Endodermal cell (in vitro differentiated cells): ENCODE measurements at regions not wholly inside any gene's neighbourhood (a gene's known extent, or its start where the extent isn't known, plus 50 kb on each side); places are given as distances from the start of the nearest gene placed in this dataset.
"Not testable (repeated sequence)": the region's sequence is repeated elsewhere in the genome, so short reads cannot be mapped to it uniquely, and the experiment has no call there.

Source experiments
- DNase-seq: peaks from one replicate; pipeline ENCODE4 v3.0.0-alpha.2; 2017
- H3K27ac ChIP-seq: 2 replicates; pipeline ENCODE4 v1.5.1; 2013; ENCODE audit warnings: mild to moderate bottlenecking, low read depth, low read length, moderate library complexity
- H3K27me3 ChIP-seq: 2 replicates; pipeline ENCODE4 v1.6.1; 2013; ENCODE audit warnings: mild to moderate bottlenecking, low read length, moderate library complexity; ENCODE audit not compliant: insufficient read depth, control insufficient read depth, poor library complexity, severe bottlenecking
- H3K36me3 ChIP-seq: 2 replicates; pipeline ENCODE4 v1.7.0; 2013; ENCODE audit warnings: mild to moderate bottlenecking, low read length, moderate library complexity; ENCODE audit not compliant: control insufficient read depth, insufficient read depth
- H3K4me1 ChIP-seq: one replicate; pipeline ENCODE4 v1.7.0; 2013; ENCODE audit warnings: low read length; ENCODE audit not compliant: control insufficient read depth, insufficient read depth
- H3K4me3 ChIP-seq: 2 replicates; pipeline ENCODE4 v1.5.1; 2013; ENCODE audit warnings: mild to moderate bottlenecking, low read length, moderate library complexity
- H3K9ac ChIP-seq: 2 replicates; pipeline ENCODE4 v1.6.1; 2013; ENCODE audit warnings: mild to moderate bottlenecking, low read length, moderate library complexity; ENCODE audit not compliant: poor library complexity, severe bottlenecking; ENCODE audit errors: extremely low read depth
- H3K9me3 ChIP-seq: 2 replicates; pipeline ENCODE4 v1.6.1; 2013; ENCODE audit warnings: mild to moderate bottlenecking, low read length, moderate library complexity; ENCODE audit not compliant: control insufficient read depth
- H3K27ac Mint-ChIP-seq: 2 replicates; pipeline ENCODE4 v1.8.0; 2020; ENCODE audit warnings: mixed read lengths
- H3K27me3 Mint-ChIP-seq: 2 replicates; pipeline ENCODE4 v1.8.0; 2021; ENCODE audit warnings: mild to moderate bottlenecking, mixed read lengths; ENCODE audit not compliant: insufficient read depth
- H3K36me3 Mint-ChIP-seq: 2 replicates; pipeline ENCODE4 v1.8.0; 2020; ENCODE audit warnings: low read depth, mixed read lengths
- H3K4me1 Mint-ChIP-seq: 2 replicates; pipeline ENCODE4 v1.8.0; 2020; ENCODE audit warnings: mixed read lengths
- H3K4me3 Mint-ChIP-seq: 2 replicates; pipeline ENCODE4 v1.8.0; 2020; ENCODE audit warnings: mild to moderate bottlenecking, moderate library complexity, mixed read lengths
- H3K9me3 Mint-ChIP-seq: 2 replicates; pipeline ENCODE4 v1.8.0; 2020; ENCODE audit warnings: mild to moderate bottlenecking, mixed read lengths
- CTCF ChIP-seq: fragments of 200-600 bp; sonication (generic); conservative IDR thresholded peaks from 2 replicates; pipeline ENCODE4 v1.5.0; 2021; ENCODE audit warnings: antibody characterized with exemption, mild to moderate bottlenecking
- WGBS, 2 experiments: methylation state at CpG; one replicate each; pipeline versions ENCODE4 v1.1.5 to v1.1.7; 2013; ENCODE audit warnings: missing lambda C conversion rate in 2 of 2, mixed read lengths in 1 of 2; ENCODE audit not compliant: insufficient coverage in 1 of 2, insufficient read length in 1 of 2; 5-methylcytosine and 5-hydroxymethylcytosine counted together

- Histone ChIP-seq H3K4me1 (no peaks in the 10 kb centered on the region), H3K27ac (no peak overlapping the region), H3K9me3 (no peaks in the 10 kb centered on the region), H3K4me3 (no peak overlapping the region), H3K27me3 (no peaks in the 10 kb centered on the region), H3K9ac (no peak overlapping the region), H3K36me3 (no peaks in the 10 kb centered on the region)
- 91 to 94% methylated on average over 2 of the region's 2 CpGs for WGBS, 2 experiments
- no peak for DNase-seq
- H3K36me3 Mint-ChIP-seq, result no peaks in the 10 kb centered on the region
- no peak overlapping the region for H3K27ac Mint-ChIP-seq
- no peaks in the 10 kb centered on the region for H3K9me3 Mint-ChIP-seq
- H3K4me1 Mint-ChIP-seq, result no peaks in the 10 kb centered on the region
- no peak for TF ChIP-seq CTCF
- no peaks in the 10 kb centered on the region for H3K27me3 Mint-ChIP-seq
- no peak overlapping the region for H3K4me3 Mint-ChIP-seq
These were observed 77.7 kb upstream of the ZNF217 start for GRCh38 chr20:53671370-53671769.

DNA sequence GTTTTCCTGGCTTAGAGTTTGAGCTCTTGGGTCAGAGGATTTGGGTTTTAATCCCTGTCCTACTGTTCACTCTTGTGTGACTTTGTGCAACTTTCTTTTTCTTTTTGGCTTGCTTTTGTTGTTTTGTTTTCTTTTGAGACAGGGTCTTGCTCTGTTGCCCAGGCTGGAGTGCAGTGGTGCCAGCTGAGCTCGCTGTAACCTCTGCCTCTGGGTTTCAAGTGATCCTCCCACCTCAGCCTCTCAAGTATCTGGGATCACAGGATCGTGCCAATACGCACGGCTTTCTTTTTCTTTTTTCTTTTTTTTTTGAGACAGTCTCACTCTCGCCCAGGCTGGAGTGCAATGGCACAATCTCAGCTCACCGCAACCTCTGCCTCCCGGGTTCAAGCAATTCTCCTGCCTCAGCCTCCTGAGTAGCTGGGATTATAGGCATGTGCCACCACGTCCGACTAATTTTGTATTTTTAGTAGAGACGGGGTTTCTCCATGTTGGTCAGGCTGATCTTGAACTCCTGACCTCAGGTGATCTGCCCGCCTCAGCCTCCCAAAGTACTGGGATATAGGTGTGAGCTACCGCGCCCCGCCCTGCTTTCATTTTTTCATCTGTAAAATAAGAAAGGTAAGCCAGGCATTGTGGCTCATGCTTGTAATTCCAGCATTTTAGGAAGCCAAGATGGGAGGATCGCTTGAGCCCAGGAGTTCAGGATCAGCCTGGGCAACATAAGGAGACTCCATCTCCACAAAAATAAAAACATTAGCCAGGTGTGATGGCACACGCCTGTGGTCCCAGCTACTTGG, 76.1 kb upstream of the ZNF217 start:
- not testable (repeated sequence) for H3K27me3 Mint-ChIP-seq, H3K36me3 ChIP-seq, H3K9me3 Mint-ChIP-seq, H3K9me3 ChIP-seq, H3K36me3 Mint-ChIP-seq, H3K27ac Mint-ChIP-seq, H3K4me3 Mint-ChIP-seq, H3K4me1 ChIP-seq, H3K27me3 ChIP-seq, H3K27ac ChIP-seq, H3K4me1 Mint-ChIP-seq, H3K4me3 ChIP-seq, DNase-seq, H3K9ac ChIP-seq
- 91 to 95% methylated on average over 11 to 16 of the region's 16 CpGs for whole genome bisulfite sequencing, 2 experiments

- DNase-seq, result no peak
- no peaks in the 10 kb centered on the region for H3K27me3 Mint-ChIP-seq
- H3K27me3 ChIP-seq, result no peaks in the 10 kb centered on the region
- TF ChIP-seq CTCF, result no peak
- H3K9ac ChIP-seq, result no peak overlapping the region
- H3K4me3 ChIP-seq, result no peak overlapping the region
- H3K9me3 ChIP-seq, result no peaks in the 10 kb centered on the region
- no peaks in the 10 kb centered on the region for H3K4me1 ChIP-seq
- no peaks in the 10 kb centered on the region for H3K9me3 Mint-ChIP-seq
- no peak overlapping the region for H3K27ac ChIP-seq
- 91 to 93% methylated on average over 6 to 9 of the region's 9 CpGs for WGBS, 2 experiments
- no peak overlapping the region for H3K27ac Mint-ChIP-seq
- H3K4me1 Mint-ChIP-seq, result no peaks in the 10 kb centered on the region
- H3K36me3 ChIP-seq, result no peaks in the 10 kb centered on the region
- H3K36me3 Mint-ChIP-seq, result no peaks in the 10 kb centered on the region
- no peak overlapping the region for H3K4me3 Mint-ChIP-seq
These were observed 75.4 kb upstream of the ZNF217 start for GRCh38 chr20:53668992-53669391.

GRCh38 chr20:53666144-53666543, 72.5 kb upstream of the ZNF217 start:
- Mint-ChIP-seq H3K27me3 (no peaks in the 10 kb centered on the region), H3K9me3 (no peaks in the 10 kb centered on the region), H3K4me1 (peaks cover 6% of the 10 kb centered on the region), H3K36me3 (no peaks in the 10 kb centered on the region), H3K27ac (no peak overlapping the region), H3K4me3 (no peak overlapping the region)
- Histone ChIP-seq H3K36me3 (no peaks in the 10 kb centered on the region), H3K27me3 (no peaks in the 10 kb centered on the region), H3K9me3 (no peaks in the 10 kb centered on the region), H3K4me1 (no peaks in the 10 kb centered on the region), H3K27ac (no peak overlapping the region), H3K9ac (no peak overlapping the region), H3K4me3 (no peak overlapping the region)
- TF ChIP-seq CTCF, result no peak
- 95 to 97% methylated on average over 6 of the region's 6 CpGs for WGBS, 2 experiments
- no peak for DNase-seq
